ENCODE measurements at regions not wholly inside any gene's neighbourhood (a gene's known extent, or its start where the extent isn't known, plus 50 kb on each side); places are given as distances from the start of the nearest gene placed in this dataset.

DNA sequence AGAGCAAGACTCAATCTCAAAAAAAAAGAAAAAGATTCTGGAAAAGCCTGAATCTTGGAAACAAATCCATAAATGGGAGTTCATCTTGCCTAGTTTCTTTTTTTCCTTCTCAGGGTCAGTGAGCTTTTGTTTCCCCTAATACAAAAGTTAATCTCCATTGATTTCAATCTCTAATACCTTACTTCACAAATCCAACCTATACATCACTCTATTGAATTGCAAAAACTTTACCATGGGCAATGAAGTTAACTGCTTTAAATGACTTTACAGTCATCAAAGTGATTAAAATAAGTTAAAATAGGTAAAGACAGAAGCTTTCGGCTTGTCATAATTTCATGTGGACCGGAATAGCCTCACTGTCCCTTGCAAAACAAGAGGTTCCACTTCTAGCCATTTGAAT, 1012.7 kb upstream of the SEL1L start:
- TF ChIP-seq, protein P1, sequence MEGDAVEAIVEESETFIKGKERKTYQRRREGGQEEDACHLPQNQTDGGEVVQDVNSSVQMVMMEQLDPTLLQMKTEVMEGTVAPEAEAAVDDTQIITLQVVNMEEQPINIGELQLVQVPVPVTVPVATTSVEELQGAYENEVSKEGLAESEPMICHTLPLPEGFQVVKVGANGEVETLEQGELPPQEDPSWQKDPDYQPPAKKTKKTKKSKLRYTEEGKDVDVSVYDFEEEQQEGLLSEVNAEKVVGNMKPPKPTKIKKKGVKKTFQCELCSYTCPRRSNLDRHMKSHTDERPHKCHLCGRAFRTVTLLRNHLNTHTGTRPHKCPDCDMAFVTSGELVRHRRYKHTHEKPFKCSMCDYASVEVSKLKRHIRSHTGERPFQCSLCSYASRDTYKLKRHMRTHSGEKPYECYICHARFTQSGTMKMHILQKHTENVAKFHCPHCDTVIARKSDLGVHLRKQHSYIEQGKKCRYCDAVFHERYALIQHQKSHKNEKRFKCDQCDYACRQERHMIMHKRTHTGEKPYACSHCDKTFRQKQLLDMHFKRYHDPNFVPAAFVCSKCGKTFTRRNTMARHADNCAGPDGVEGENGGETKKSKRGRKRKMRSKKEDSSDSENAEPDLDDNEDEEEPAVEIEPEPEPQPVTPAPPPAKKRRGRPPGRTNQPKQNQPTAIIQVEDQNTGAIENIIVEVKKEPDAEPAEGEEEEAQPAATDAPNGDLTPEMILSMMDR (IDR thresholded peaks at IDR 0.05; ENCODE audit: insufficient read depth, low read depth, low read length, missing control alignments): no peak
- H3K4me3 ChIP-seq (ENCODE audit: low read length): no peak overlapping the region
- no peak for DNase-seq (ENCODE audit: low read depth)

DNA sequence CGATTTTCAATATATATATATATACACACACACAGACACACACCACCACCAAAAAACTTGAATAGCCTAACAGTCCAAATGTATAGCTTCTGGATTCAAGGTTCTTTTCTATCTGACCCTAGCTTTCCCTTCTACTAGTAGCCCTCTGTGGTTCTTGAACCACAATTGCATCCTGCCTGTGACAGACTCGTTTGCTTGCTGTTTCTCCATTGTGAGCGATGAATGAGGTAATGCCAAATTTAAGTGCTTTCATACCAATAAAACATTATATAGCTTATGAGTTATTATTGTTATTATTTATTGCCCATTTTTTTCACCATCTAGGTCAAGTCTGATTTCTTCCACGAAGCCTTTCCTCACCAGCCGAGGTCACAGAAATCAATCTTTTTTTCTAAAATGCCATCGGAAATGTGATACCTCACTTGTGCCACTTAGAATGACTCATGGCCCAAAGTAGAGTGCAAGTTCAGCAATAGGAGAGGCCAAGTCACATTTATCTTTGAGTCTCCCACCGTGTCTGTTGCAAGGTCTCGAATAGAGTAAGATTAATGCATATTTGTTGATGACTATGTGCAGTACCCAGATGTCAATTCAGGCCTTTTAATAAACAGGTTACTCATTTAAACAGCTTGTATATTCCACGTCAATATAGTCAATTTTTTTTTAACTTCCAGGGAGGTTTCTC, 1015.8 kb upstream of the SEL1L start:
- TF ChIP-seq, protein P1 (IDR thresholded peaks at IDR 0.05; ENCODE audit: insufficient read depth, low read depth, low read length, missing control alignments): no peak
- DNase-seq (ENCODE audit: low read depth): no peak
- no peak overlapping the region for H3K4me3 ChIP-seq (ENCODE audit: low read length)

DNA sequence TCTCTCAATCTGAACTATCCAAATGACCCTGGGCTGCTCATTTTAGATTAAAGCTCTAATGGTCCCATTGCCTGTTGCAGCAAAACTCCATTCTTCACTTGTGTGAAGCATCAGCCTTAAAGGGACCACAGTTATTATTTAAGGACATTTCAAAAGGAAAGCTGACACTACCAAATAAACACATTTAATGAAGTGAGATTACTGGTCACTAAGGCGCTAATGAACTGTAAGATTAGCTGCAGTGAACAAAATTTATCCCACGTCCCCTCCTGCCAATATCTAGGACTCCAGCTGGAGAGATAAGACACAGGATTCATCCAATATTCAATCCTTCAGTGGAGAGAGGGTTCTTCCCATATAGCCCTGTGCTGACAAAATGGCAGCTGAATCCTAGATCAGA, 1029.2 kb upstream of the SEL1L start:
- TF ChIP-seq, protein P1 (IDR thresholded peaks at IDR 0.05; ENCODE audit: insufficient read depth, low read depth, low read length, missing control alignments): no peak
- no peak overlapping the region for H3K4me3 ChIP-seq (ENCODE audit: low read length)
- no peak for DNase-seq (ENCODE audit: low read depth)

DNA sequence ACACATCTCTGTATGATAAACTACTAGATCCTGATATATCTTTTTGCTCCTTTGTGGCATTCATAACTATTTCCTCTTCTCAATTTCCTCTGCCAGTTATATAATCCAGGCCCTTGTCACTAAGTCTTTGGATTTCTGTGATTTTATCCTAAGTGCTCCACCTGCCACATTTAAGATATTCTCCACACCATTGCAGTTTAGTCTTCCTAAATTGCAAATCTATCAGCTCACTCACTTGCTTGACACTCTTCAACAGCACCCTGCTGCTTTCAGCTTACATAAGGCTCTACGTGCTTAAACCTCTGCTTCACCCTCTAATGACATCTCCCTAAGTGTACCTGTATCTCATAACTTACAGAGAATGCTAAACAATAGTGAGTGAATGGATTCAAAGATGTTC, 1032.2 kb upstream of the SEL1L start:
- no peak for DNase-seq (ENCODE audit: low read depth)
- TF ChIP-seq, protein P1 (IDR thresholded peaks at IDR 0.05; ENCODE audit: insufficient read depth, low read depth, low read length, missing control alignments): no peak
- no peak overlapping the region for H3K4me3 ChIP-seq (ENCODE audit: low read length)

DNA sequence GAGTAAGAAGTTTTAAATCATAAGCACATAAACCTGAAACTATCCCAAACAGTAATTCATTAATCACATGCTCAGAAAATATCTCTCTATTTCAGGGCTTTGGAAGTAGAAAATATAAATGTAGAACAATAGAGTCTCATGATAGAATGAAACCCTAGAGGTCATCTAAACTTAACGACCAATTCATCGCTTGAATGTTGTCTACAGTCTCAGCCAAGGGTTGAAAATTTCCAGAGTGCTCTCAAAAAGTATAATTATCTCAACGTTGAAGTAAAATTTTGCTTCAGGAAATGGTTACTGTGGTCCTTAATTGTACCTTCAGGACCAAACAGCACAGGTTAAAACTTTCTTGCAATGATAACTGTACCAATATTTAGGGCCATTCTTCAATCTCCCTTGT, 1053.6 kb upstream of the SEL1L start:
- TF ChIP-seq, protein P1 (IDR thresholded peaks at IDR 0.05; ENCODE audit: insufficient read depth, low read depth, low read length, missing control alignments): no peak
- H3K4me3 ChIP-seq (ENCODE audit: low read length): no peak overlapping the region
- DNase-seq (ENCODE audit: low read depth): no peak

DNA sequence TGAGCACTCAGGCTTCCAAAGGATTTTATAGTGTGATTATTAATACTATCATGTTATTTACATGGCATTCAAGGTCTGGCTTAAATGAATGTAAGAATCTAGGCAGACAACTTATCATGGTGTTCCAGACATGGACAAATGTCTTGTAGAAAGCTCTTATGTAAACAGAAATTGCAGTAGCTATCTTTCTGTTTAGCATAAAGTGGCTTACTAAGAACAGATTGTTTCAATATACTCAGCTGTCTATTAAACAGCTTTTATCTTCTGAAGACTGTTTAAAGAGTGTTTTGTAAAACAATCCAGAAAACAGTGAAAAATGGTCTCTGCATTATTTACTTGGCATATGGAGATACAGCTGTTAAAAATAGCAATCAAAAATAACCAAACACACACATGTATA, 1061.8 kb upstream of the SEL1L start:
- H3K4me3 ChIP-seq (ENCODE audit: low read length): no peak overlapping the region
- TF ChIP-seq, protein P1 (IDR thresholded peaks at IDR 0.05; ENCODE audit: insufficient read depth, low read depth, low read length, missing control alignments): no peak
- DNase-seq (ENCODE audit: low read depth): no peak

DNA sequence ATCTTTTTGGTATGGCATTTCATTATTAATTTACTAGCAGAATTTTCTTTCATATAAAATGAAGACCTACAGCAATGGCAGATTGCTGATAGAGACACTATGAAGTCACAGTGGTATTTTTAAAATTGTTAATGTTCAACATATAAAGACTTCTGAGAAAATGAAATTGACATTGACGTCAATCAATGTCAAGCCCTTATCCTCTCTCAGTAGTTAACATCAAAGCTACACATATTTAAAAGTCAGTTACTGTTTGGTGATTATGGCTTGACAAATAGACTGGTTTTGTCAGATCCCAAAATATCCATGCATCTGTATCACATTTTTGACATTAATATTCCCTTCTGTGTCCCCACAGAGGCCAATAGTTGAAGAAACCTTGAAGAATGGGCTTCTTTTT, 1069.1 kb upstream of the SEL1L start:
- TF ChIP-seq, protein P1 (IDR thresholded peaks at IDR 0.05; ENCODE audit: insufficient read depth, low read depth, low read length, missing control alignments): no peak
- DNase-seq (ENCODE audit: low read depth): no peak
- H3K4me3 ChIP-seq (ENCODE audit: low read length): no peak overlapping the region
